ENCODE measurements at regions not wholly inside any gene's neighbourhood (a gene's known extent, or its start where the extent isn't known, plus 50 kb on each side); places are given as distances from the start of the nearest gene placed in this dataset.

DNA sequence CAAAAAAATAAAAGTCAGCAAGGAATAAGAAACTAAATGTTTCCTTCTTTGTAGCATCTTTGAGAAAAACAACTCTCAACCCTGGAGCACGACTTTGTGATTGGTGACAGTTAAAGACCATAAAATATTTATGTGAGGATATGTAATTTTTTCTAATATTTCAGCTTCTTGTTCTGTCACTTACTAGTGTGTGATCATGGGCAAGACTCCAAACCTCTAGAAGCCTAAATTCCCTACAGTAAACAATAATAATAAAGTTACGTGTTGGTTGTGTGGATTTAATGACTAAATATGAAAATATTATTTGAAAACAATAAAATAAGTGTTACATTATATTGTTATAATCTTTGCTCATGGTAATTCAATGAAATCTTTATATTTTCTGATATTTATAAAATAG lies 735.6 kb upstream of the MARCKS start:
- no peak for ATAC-seq (replicated peaks in 1 of 4)
- no peaks in the 10 kb centered on the region for H3K27me3 ChIP-seq (replicated peaks in 1 of 2; ENCODE audit: control insufficient read depth in 2 of 2, extremely low read depth in 1 of 2, insufficient read depth in 2 of 2, low read length in 1 of 2)
- Mint-ChIP-seq H3K4me3 (no peak overlapping the region), H3K27me3 (no peaks in the 10 kb centered on the region), H3K36me3 (no peaks in the 10 kb centered on the region), H3K4me1 (no peaks in the 10 kb centered on the region), H3K27ac (no peak overlapping the region), H3K9me3 (peaks cover 9 to 21% (median 16%) of the 10 kb centered on the region in 3 donors)
- no peaks in the 10 kb centered on the region for H3K9me3 ChIP-seq
- WGBS (ENCODE audit: insufficient coverage), result no CpG with 5 or more reads among the region's 2 CpGs
- no peak for DNase-seq
- ChIA-PET POLR2A (no interaction called here), CTCF (no interaction called here)
- H3K4me3 ChIP-seq (ENCODE audit: control insufficient read depth in 1 of 2, extremely low read depth in 1 of 2, low read length in 1 of 2), result no peak overlapping the region
- no peaks in the 10 kb centered on the region for H3K36me3 ChIP-seq (ENCODE audit: control insufficient read depth in 2 of 2, extremely low read depth in 1 of 2, insufficient read depth in 1 of 2, low read length in 1 of 2)
- H3K4me1 ChIP-seq (ENCODE audit: control insufficient read depth in 1 of 2, extremely low read depth in 1 of 2, insufficient read depth in 2 of 2, low read length in 2 of 2), result no peaks in the 10 kb centered on the region
- no peak overlapping the region for H3K27ac ChIP-seq (ENCODE audit: low read length)

DNA sequence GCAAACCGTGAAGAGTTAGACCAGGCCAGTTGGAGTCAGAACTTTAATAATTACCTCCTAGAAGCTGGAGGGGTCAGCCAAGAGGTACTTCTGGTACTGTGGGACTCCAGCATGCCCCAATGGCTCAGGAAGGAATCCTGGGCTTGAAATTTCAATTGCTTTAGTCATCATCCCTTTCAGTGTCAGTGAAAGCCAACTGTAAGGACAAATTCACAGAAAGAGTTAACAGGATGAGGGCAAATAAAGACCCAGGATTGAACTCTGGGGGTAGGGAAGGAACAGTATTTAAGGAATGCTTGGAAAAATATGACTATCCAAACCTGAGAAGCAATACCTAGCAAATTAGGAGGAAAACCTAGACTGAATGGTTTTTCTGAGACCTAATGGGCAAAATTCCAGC lies 735.1 kb upstream of the MARCKS start:
- H3K9me3 Mint-ChIP-seq, result peaks cover 4 to 16% (median 13%) of the 10 kb centered on the region in 3 donors
- H3K4me3 ChIP-seq (ENCODE audit: control insufficient read depth in 1 of 2, extremely low read depth in 1 of 2, low read length in 1 of 2), result no peak overlapping the region
- H3K36me3 Mint-ChIP-seq, result no peaks in the 10 kb centered on the region
- no peaks in the 10 kb centered on the region for H3K36me3 ChIP-seq (ENCODE audit: control insufficient read depth in 2 of 2, extremely low read depth in 1 of 2, insufficient read depth in 1 of 2, low read length in 1 of 2)
- no peak overlapping the region for H3K27ac ChIP-seq (ENCODE audit: low read length)
- POLR2A ChIA-PET, result no interaction called here
- no peaks in the 10 kb centered on the region for H3K27me3 Mint-ChIP-seq
- no peaks in the 10 kb centered on the region for H3K27me3 ChIP-seq (replicated peaks in 1 of 2; ENCODE audit: control insufficient read depth in 2 of 2, extremely low read depth in 1 of 2, insufficient read depth in 2 of 2, low read length in 1 of 2)
- no peaks in the 10 kb centered on the region for H3K4me1 Mint-ChIP-seq
- ATAC-seq (replicated peaks in 1 of 4) (no peak), DNase-seq (no peak)
- 100% methylated on average over 1 of the region's 1 CpG for WGBS (ENCODE audit: insufficient coverage)
- CTCF ChIA-PET, result no interaction called here
- H3K4me3 Mint-ChIP-seq, result no peak overlapping the region
- no peaks in the 10 kb centered on the region for H3K4me1 ChIP-seq (ENCODE audit: control insufficient read depth in 1 of 2, extremely low read depth in 1 of 2, insufficient read depth in 2 of 2, low read length in 2 of 2)
- H3K9me3 ChIP-seq, result no peaks in the 10 kb centered on the region
- no peak overlapping the region for H3K27ac Mint-ChIP-seq

DNA sequence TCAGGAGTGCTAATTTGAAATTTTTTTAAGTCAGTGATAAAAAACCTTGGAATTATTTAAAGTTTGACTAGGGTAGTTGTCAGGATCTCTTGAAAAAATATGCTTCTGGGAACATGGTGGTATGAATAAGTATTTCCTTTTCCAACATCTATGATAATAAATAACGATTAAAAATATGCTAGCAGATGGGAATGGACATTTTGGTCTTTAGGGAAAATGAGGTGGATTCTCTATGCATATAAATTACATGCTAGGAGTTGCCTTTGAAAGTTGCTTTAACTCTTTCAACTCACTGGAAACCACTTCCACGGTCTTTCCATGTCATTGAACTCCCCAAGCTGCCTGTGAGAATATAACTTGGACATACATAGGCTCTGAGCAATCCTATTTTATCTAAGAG lies 731.5 kb upstream of the MARCKS start:
- Mint-ChIP-seq H3K27me3 (no peaks in the 10 kb centered on the region), H3K4me3 (no peak overlapping the region), H3K27ac (no peak overlapping the region), H3K4me1 (no peaks in the 10 kb centered on the region), H3K9me3 (peaks cover 0 to 3% (median 0%) of the 10 kb centered on the region in 3 donors), H3K36me3 (no peaks in the 10 kb centered on the region)
- no CpG with 5 or more reads among the region's 2 CpGs for WGBS (ENCODE audit: insufficient coverage)
- Histone ChIP-seq H3K4me1 (ENCODE audit: control insufficient read depth in 1 of 2, extremely low read depth in 1 of 2, insufficient read depth in 2 of 2, low read length in 2 of 2) (no peaks in the 10 kb centered on the region), H3K4me3 (ENCODE audit: control insufficient read depth in 1 of 2, extremely low read depth in 1 of 2, low read length in 1 of 2) (no peak overlapping the region), H3K27ac (ENCODE audit: low read length) (no peak overlapping the region), H3K9me3 (no peaks in the 10 kb centered on the region), H3K36me3 (ENCODE audit: control insufficient read depth in 2 of 2, extremely low read depth in 1 of 2, insufficient read depth in 1 of 2, low read length in 1 of 2) (no peaks in the 10 kb centered on the region), H3K27me3 (replicated peaks in 1 of 2; ENCODE audit: control insufficient read depth in 2 of 2, extremely low read depth in 1 of 2, insufficient read depth in 2 of 2, low read length in 1 of 2) (no peaks in the 10 kb centered on the region)
- ATAC-seq (replicated peaks in 1 of 4) (no peak), DNase-seq (no peak)
- CTCF ChIA-PET, result no interaction called here
- POLR2A ChIA-PET, result no interaction called here

DNA sequence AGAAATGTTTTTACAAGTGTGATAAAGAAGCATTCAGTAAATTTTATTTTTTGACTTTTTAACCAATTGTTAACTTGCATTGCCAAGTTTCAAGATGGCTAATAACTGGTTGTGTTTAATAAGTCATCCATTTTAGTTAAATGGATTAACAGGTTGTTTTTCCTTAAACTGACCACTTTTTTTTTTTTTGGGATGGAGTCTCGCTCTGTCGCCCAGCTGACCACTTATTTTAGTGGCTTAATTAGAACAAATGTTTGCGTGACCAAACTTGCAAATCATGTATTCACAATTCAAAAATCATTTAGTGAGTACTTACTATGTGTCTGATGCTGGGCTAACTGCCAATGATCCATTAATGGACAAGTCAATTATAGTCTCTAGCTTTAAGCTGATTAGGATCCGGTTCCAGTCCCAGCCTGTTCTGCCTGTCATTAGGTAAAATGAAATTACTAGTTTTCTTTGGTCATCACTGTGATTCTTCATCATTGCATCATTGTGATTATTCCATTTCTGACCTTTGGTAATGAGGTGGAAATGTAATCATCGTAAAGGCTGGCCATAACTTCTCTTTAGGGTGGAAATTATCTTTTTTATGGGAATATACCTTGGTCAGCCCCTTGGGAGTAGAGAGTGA lies 729.2 kb upstream of the MARCKS start:
- no peaks in the 10 kb centered on the region for H3K9me3 Mint-ChIP-seq
- no peak overlapping the region for H3K4me3 Mint-ChIP-seq
- no peak for DNase-seq
- no peak overlapping the region for H3K4me3 ChIP-seq (ENCODE audit: control insufficient read depth in 1 of 2, extremely low read depth in 1 of 2, low read length in 1 of 2)
- CTCF ChIA-PET, result interaction anchor here in 1 of 2 donors (0.6 kb wide), 1 partner anchor 14 kb away, joined by 3 read pairs; no protein-coding TSS in a partner anchor
- no peak for ATAC-seq (replicated peaks in 1 of 4)
- H3K9me3 ChIP-seq, result no peaks in the 10 kb centered on the region
- POLR2A ChIA-PET, result no interaction called here
- H3K4me1 ChIP-seq (ENCODE audit: control insufficient read depth in 1 of 2, extremely low read depth in 1 of 2, insufficient read depth in 2 of 2, low read length in 2 of 2), result no peaks in the 10 kb centered on the region
- H3K4me1 Mint-ChIP-seq, result no peaks in the 10 kb centered on the region
- H3K27ac ChIP-seq (ENCODE audit: low read length), result no peak overlapping the region
- H3K36me3 ChIP-seq (ENCODE audit: control insufficient read depth in 2 of 2, extremely low read depth in 1 of 2, insufficient read depth in 1 of 2, low read length in 1 of 2), result no peaks in the 10 kb centered on the region
- WGBS (ENCODE audit: insufficient coverage), result no CpG with 5 or more reads among the region's 5 CpGs
- no peak overlapping the region for H3K27ac Mint-ChIP-seq
- no peaks in the 10 kb centered on the region for H3K36me3 Mint-ChIP-seq
- H3K27me3 Mint-ChIP-seq, result no peaks in the 10 kb centered on the region
- no peaks in the 10 kb centered on the region for H3K27me3 ChIP-seq (replicated peaks in 1 of 2; ENCODE audit: control insufficient read depth in 2 of 2, extremely low read depth in 1 of 2, insufficient read depth in 2 of 2, low read length in 1 of 2)

DNA sequence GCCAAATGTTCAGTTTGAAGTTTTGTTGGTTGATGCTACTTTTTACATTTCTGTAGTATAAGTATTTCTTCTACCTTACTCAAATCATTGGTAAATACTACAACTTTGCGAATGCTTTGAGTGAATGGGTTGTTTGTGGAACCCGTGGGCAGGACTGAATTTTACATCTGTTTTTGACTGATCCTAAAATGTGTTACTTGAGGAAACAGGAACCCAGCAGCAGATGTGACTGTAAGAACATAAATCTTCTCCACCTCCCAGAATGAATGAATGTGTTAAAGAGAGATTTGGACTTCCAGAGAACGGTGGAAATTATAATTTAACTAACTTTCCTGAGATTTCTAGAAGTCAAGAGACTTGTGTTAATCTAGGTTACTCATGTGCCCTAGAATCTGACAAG lies 728.5 kb upstream of the MARCKS start:
- Histone ChIP-seq H3K27ac (ENCODE audit: low read length) (no peak overlapping the region), H3K36me3 (ENCODE audit: control insufficient read depth in 2 of 2, extremely low read depth in 1 of 2, insufficient read depth in 1 of 2, low read length in 1 of 2) (no peaks in the 10 kb centered on the region), H3K4me3 (ENCODE audit: control insufficient read depth in 1 of 2, extremely low read depth in 1 of 2, low read length in 1 of 2) (no peak overlapping the region), H3K27me3 (replicated peaks in 1 of 2; ENCODE audit: control insufficient read depth in 2 of 2, extremely low read depth in 1 of 2, insufficient read depth in 2 of 2, low read length in 1 of 2) (no peaks in the 10 kb centered on the region), H3K9me3 (no peaks in the 10 kb centered on the region), H3K4me1 (ENCODE audit: control insufficient read depth in 1 of 2, extremely low read depth in 1 of 2, insufficient read depth in 2 of 2, low read length in 2 of 2) (no peaks in the 10 kb centered on the region)
- Mint-ChIP-seq H3K9me3 (no peaks in the 10 kb centered on the region), H3K4me3 (no peak overlapping the region), H3K27ac (no peak overlapping the region), H3K4me1 (no peaks in the 10 kb centered on the region), H3K27me3 (no peaks in the 10 kb centered on the region), H3K36me3 (no peaks in the 10 kb centered on the region)
- WGBS (ENCODE audit: insufficient coverage), result no CpG with 5 or more reads among the region's 3 CpGs
- ChIA-PET CTCF (no interaction called here), POLR2A (no interaction called here)
- no peak for DNase-seq
- no peak for ATAC-seq (replicated peaks in 1 of 4)

DNA sequence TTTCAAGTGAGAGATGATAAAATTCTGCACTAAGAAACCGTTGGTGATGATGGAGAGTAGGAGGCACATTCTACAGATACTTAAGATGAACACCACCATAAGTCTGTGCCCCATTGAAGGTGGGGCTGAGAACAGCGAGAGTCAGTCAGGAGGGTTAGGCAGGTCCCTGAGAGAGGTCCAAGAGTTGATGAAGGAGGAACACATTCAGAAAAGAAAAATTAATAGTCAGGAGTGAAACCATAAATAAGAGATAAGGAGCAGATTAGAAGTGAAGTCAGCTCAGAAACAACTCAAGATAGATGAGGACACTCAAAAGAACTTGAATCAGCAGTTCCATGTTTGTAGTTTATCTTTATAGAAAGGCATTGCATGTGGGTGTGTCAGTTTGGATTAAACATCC lies 727.2 kb upstream of the MARCKS start:
- Mint-ChIP-seq H3K9me3 (no peaks in the 10 kb centered on the region), H3K27ac (no peak overlapping the region), H3K4me3 (no peak overlapping the region), H3K27me3 (no peaks in the 10 kb centered on the region), H3K4me1 (no peaks in the 10 kb centered on the region), H3K36me3 (no peaks in the 10 kb centered on the region)
- ChIA-PET CTCF (no interaction called here), POLR2A (no interaction called here)
- no CpG with 5 or more reads among the region's 2 CpGs for WGBS (ENCODE audit: insufficient coverage)
- ATAC-seq (replicated peaks in 1 of 4) (no peak), DNase-seq (no peak)
- Histone ChIP-seq H3K27ac (ENCODE audit: low read length) (no peak overlapping the region), H3K36me3 (ENCODE audit: control insufficient read depth in 2 of 2, extremely low read depth in 1 of 2, insufficient read depth in 1 of 2, low read length in 1 of 2) (no peaks in the 10 kb centered on the region), H3K4me3 (ENCODE audit: control insufficient read depth in 1 of 2, extremely low read depth in 1 of 2, low read length in 1 of 2) (no peak overlapping the region), H3K4me1 (ENCODE audit: control insufficient read depth in 1 of 2, extremely low read depth in 1 of 2, insufficient read depth in 2 of 2, low read length in 2 of 2) (no peaks in the 10 kb centered on the region), H3K9me3 (no peaks in the 10 kb centered on the region), H3K27me3 (replicated peaks in 1 of 2; ENCODE audit: control insufficient read depth in 2 of 2, extremely low read depth in 1 of 2, insufficient read depth in 2 of 2, low read length in 1 of 2) (no peaks in the 10 kb centered on the region)

DNA sequence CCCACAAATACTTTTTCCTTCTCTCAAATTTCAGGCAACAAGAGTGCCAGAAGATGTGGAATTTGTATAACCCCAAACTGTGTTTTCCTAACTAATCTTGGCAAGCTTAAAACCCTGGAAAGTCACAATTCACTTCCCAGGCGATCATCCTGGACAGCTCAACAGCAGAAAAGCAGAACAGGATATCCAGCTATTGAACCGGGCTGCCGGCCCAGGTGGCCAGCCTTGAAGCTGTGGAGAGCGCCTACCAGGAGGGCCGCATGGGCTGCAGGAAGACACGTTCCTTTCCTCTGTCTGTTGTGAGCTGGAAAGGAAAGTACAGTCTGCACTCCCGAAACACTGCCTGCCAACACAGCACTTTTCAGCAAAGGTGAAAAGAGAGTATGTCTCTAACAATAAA lies 719.7 kb upstream of the MARCKS start:
- no peak overlapping the region for H3K27ac Mint-ChIP-seq
- H3K27ac ChIP-seq (ENCODE audit: low read length), result no peak overlapping the region
- H3K36me3 ChIP-seq (ENCODE audit: control insufficient read depth in 2 of 2, extremely low read depth in 1 of 2, insufficient read depth in 1 of 2, low read length in 1 of 2), result no peaks in the 10 kb centered on the region
- peaks cover 0 to 3% (median 3%) of the 10 kb centered on the region in 3 donors for H3K9me3 Mint-ChIP-seq
- H3K4me1 Mint-ChIP-seq, result no peaks in the 10 kb centered on the region
- H3K27me3 ChIP-seq (replicated peaks in 1 of 2; ENCODE audit: control insufficient read depth in 2 of 2, extremely low read depth in 1 of 2, insufficient read depth in 2 of 2, low read length in 1 of 2), result no peaks in the 10 kb centered on the region
- H3K9me3 ChIP-seq, result no peaks in the 10 kb centered on the region
- H3K4me3 Mint-ChIP-seq, result no peak overlapping the region
- DNase-seq, result no peak
- no peaks in the 10 kb centered on the region for H3K4me1 ChIP-seq (ENCODE audit: control insufficient read depth in 1 of 2, extremely low read depth in 1 of 2, insufficient read depth in 2 of 2, low read length in 2 of 2)
- ChIA-PET CTCF (no interaction called here), POLR2A (no interaction called here)
- no peak overlapping the region for H3K4me3 ChIP-seq (ENCODE audit: control insufficient read depth in 1 of 2, extremely low read depth in 1 of 2, low read length in 1 of 2)
- WGBS (ENCODE audit: insufficient coverage), result 14% methylated on average over 2 of the region's 7 CpGs
- no peak for ATAC-seq (replicated peaks in 1 of 4)
- no peaks in the 10 kb centered on the region for H3K27me3 Mint-ChIP-seq
- no peaks in the 10 kb centered on the region for H3K36me3 Mint-ChIP-seq
